Adipocyte (in vitro differentiated cells): ENCODE measurements at regions not wholly inside any gene's neighbourhood (a gene's known extent, or its start where the extent isn't known, plus 50 kb on each side); places are given as distances from the start of the nearest gene placed in this dataset.

ENCODE experiments used
- DNase-seq: peaks from one replicate; pipeline ENCODE4 v3.0.0-alpha.2; 2015; ENCODE audit warnings: low read depth
- H3K27me3 ChIP-seq: replicated peaks from 2 replicates; pipeline ENCODE4 v1.7.0; 2013; ENCODE audit warnings: mild to moderate bottlenecking, low read length, moderate library complexity; ENCODE audit not compliant: control insufficient read depth, insufficient read depth
- H3K36me3 ChIP-seq: 2 replicates; pipeline ENCODE4 v1.7.0; 2013; ENCODE audit warnings: low read length, mild to moderate bottlenecking, moderate library complexity; ENCODE audit not compliant: control insufficient read depth, insufficient read depth, severe bottlenecking
- H3K4me1 ChIP-seq: 2 replicates; pipeline ENCODE4 v1.7.0; 2013; ENCODE audit warnings: mild to moderate bottlenecking, low read length, moderate library complexity; ENCODE audit not compliant: control insufficient read depth, insufficient read depth
- H3K4me3 ChIP-seq: 2 replicates; pipeline ENCODE4 v1.7.0; 2013; ENCODE audit warnings: mild to moderate bottlenecking, low read length, moderate library complexity
- H3K9ac ChIP-seq: 2 replicates; pipeline ENCODE4 v1.7.0; 2013; ENCODE audit warnings: mild to moderate bottlenecking, low read length, moderate library complexity
- H3K9me3 ChIP-seq: 2 replicates; pipeline ENCODE4 v1.7.0; 2013; ENCODE audit warnings: mild to moderate bottlenecking, low read length, moderate library complexity; ENCODE audit not compliant: control insufficient read depth

- DNase-seq, result no peak
- Histone ChIP-seq H3K4me3 (no peak overlapping the region), H3K9me3 (no peaks in the 10 kb centered on the region), H3K27me3 (no peaks in the 10 kb centered on the region), H3K36me3 (no peaks in the 10 kb centered on the region), H3K9ac (no peak overlapping the region), H3K4me1 (no peaks in the 10 kb centered on the region)
Observed at GRCh38 chr22:49183208-49183825, 644.4 kb downstream of the BRD1 start.

- Histone ChIP-seq H3K4me1 (no peaks in the 10 kb centered on the region), H3K9ac (no peak overlapping the region), H3K9me3 (no peaks in the 10 kb centered on the region), H3K36me3 (no peaks in the 10 kb centered on the region), H3K4me3 (no peak overlapping the region), H3K27me3 (no peaks in the 10 kb centered on the region)
- DNase-seq, result no peak
Observed at GRCh38 chr22:49182416-49182815, 645.3 kb downstream of the BRD1 start.

- no peaks in the 10 kb centered on the region for H3K4me1 ChIP-seq
- no peaks in the 10 kb centered on the region for H3K9me3 ChIP-seq
- no peaks in the 10 kb centered on the region for H3K27me3 ChIP-seq
- H3K4me3 ChIP-seq, result no peak overlapping the region
- H3K9ac ChIP-seq, result no peak overlapping the region
- no peak for DNase-seq
- no peaks in the 10 kb centered on the region for H3K36me3 ChIP-seq
Observed at GRCh38 chr22:49181942-49182341, 645.7 kb downstream of the BRD1 start.

GRCh38 chr22:49181431-49181830 is 646.2 kb downstream of the BRD1 start:
- H3K27me3 ChIP-seq, result no peaks in the 10 kb centered on the region
- no peak overlapping the region for H3K9ac ChIP-seq
- DNase-seq, result no peak
- no peaks in the 10 kb centered on the region for H3K36me3 ChIP-seq
- H3K4me3 ChIP-seq, result no peak overlapping the region
- H3K4me1 ChIP-seq, result no peaks in the 10 kb centered on the region
- no peaks in the 10 kb centered on the region for H3K9me3 ChIP-seq

- no peaks in the 10 kb centered on the region for H3K36me3 ChIP-seq
- no peak for DNase-seq
- H3K9me3 ChIP-seq, result peaks cover 4% of the 10 kb centered on the region
- H3K27me3 ChIP-seq, result no peaks in the 10 kb centered on the region
- H3K9ac ChIP-seq, result no peak overlapping the region
- no peak overlapping the region for H3K4me3 ChIP-seq
- H3K4me1 ChIP-seq, result no peaks in the 10 kb centered on the region
Observed at GRCh38 chr22:49180683-49181024, 647.0 kb downstream of the BRD1 start.

- Histone ChIP-seq H3K9ac (no peak overlapping the region), H3K4me3 (no peak overlapping the region), H3K9me3 (peaks cover 7% of the 10 kb centered on the region), H3K27me3 (no peaks in the 10 kb centered on the region), H3K4me1 (no peaks in the 10 kb centered on the region), H3K36me3 (no peaks in the 10 kb centered on the region)
- DNase-seq, result no peak
Observed at GRCh38 chr22:49179886-49180682, 647.6 kb downstream of the BRD1 start.

- Histone ChIP-seq H3K9me3 (peaks cover 7% of the 10 kb centered on the region), H3K36me3 (no peaks in the 10 kb centered on the region), H3K27me3 (no peaks in the 10 kb centered on the region), H3K9ac (no peak overlapping the region), H3K4me3 (no peak overlapping the region), H3K4me1 (no peaks in the 10 kb centered on the region)
- no peak for DNase-seq
Observed at GRCh38 chr22:49179175-49179574, 648.5 kb downstream of the BRD1 start.

GRCh38 chr22:49178246-49179005 is 649.2 kb downstream of the BRD1 start:
- no peak for DNase-seq
- Histone ChIP-seq H3K4me1 (no peaks in the 10 kb centered on the region), H3K36me3 (no peaks in the 10 kb centered on the region), H3K9ac (no peak overlapping the region), H3K27me3 (no peaks in the 10 kb centered on the region), H3K9me3 (peaks cover 7% of the 10 kb centered on the region), H3K4me3 (no peak overlapping the region)

GRCh38 chr22:49177666-49178065 is 650.0 kb downstream of the BRD1 start:
- DNase-seq, result no peak
- no peaks in the 10 kb centered on the region for H3K4me1 ChIP-seq
- H3K9me3 ChIP-seq, result peaks cover 7% of the 10 kb centered on the region
- H3K9ac ChIP-seq, result no peak overlapping the region
- H3K36me3 ChIP-seq, result no peaks in the 10 kb centered on the region
- no peaks in the 10 kb centered on the region for H3K27me3 ChIP-seq
- H3K4me3 ChIP-seq, result no peak overlapping the region

GRCh38 chr22:49176956-49177355 is 650.7 kb downstream of the BRD1 start:
- Histone ChIP-seq H3K9ac (no peak overlapping the region), H3K4me3 (no peak overlapping the region), H3K36me3 (no peaks in the 10 kb centered on the region), H3K9me3 (peaks cover 7% of the 10 kb centered on the region), H3K27me3 (no peaks in the 10 kb centered on the region), H3K4me1 (no peaks in the 10 kb centered on the region)
- no peak for DNase-seq

- Histone ChIP-seq H3K9me3 (no peaks in the 10 kb centered on the region), H3K27me3 (peaks cover 3% of the 10 kb centered on the region), H3K9ac (no peak overlapping the region), H3K36me3 (no peaks in the 10 kb centered on the region), H3K4me3 (no peak overlapping the region), H3K4me1 (no peaks in the 10 kb centered on the region)
- DNase-seq, result no peak
Observed at GRCh38 chr22:49170053-49170452, 657.6 kb downstream of the BRD1 start.
